OCI-LY3 (cell line): ENCODE measurements at regions not wholly inside any gene's neighbourhood (a gene's known extent, or its start where the extent isn't known, plus 50 kb on each side); places are given as distances from the start of the nearest gene placed in this dataset.
A peak's percentile ranks its signal among the peaks of the same experiment; 100 is the strongest.

Source experiments
- H2AFZ ChIP-seq: fragments of 200-600, 300-600 bp; shearing (Covaris generic); 2 replicates; pipeline ENCODE4 v1.6.0; 2014; ENCODE audit warnings: antibody characterized with exemption, low read depth, low read length
- H3K27ac ChIP-seq: fragments of 200-600, 300-600 bp; sonication (generic); 2 replicates; pipeline ENCODE4 v1.5.1; 2014; ENCODE audit warnings: mild to moderate bottlenecking, low read length, moderate library complexity, mixed read lengths
- H3K27me3 ChIP-seq: fragments of 200-600, 300-600 bp; sonication (generic); 2 replicates; pipeline ENCODE4 v1.6.1; 2014; ENCODE audit warnings: low read depth, low read length, mixed read lengths
- H3K36me3 ChIP-seq: fragments of 200-600, 300-600 bp; sonication (generic); replicated peaks from 2 replicates; pipeline ENCODE3; 2014; ENCODE audit warnings: low read depth, low read length, mixed read lengths
- H3K4me1 ChIP-seq: fragments of 300-600, 200-600 bp; sonication (generic); 2 replicates; pipeline ENCODE4 v1.6.1; 2014; ENCODE audit warnings: low read length, mixed read lengths
- H3K4me2 ChIP-seq: fragments of 200-600, 300-600 bp; sonication (generic); 2 replicates; pipeline ENCODE4 v1.6.1; 2014; ENCODE audit warnings: low read length, mixed read lengths
- H3K4me3 ChIP-seq: fragments of 300-600, 200-600 bp; sonication (generic); 2 replicates; pipeline ENCODE4 v1.5.1; 2014; ENCODE audit warnings: antibody characterized with exemption, mild to moderate bottlenecking, low read length, moderate library complexity
- H3K79me2 ChIP-seq: fragments of 300-600, 200-600 bp; shearing (Covaris generic); 2 replicates; pipeline ENCODE4 v1.6.1; 2014; ENCODE audit warnings: mild to moderate bottlenecking, low read length, mixed read lengths
- H3K9ac ChIP-seq: fragments of 300-600, 200-600 bp; shearing (Covaris generic); 2 replicates; pipeline ENCODE4 v1.6.0; 2014; ENCODE audit warnings: mild to moderate bottlenecking, low read length, moderate library complexity
- H3K9me3 ChIP-seq: fragments of 200-600, 300-600 bp; shearing (Covaris generic); 2 replicates; pipeline ENCODE4 v1.6.1; 2014; ENCODE audit warnings: low read length, mixed read lengths; ENCODE audit not compliant: insufficient read depth
- H4K20me1 ChIP-seq: fragments of 200-600, 300-600 bp; sonication (generic); 2 replicates; pipeline ENCODE4 v1.6.1; 2016; ENCODE audit warnings: low read length, mixed read lengths; ENCODE audit not compliant: insufficient read depth
- EZH2phosphoT487 ChIP-seq: fragments of 200-600 bp; shearing (Covaris generic); IDR thresholded peaks from 2 replicates; pipeline ENCODE4 v1.6.1; 2018; ENCODE audit warnings: antibody characterized with exemption, mixed run types, low read depth
- TF ChIP-seq, protein P1 (sequence below): fragments of 200-600, 300-600 bp; sonication (generic); IDR thresholded peaks from 2 replicates; pipeline ENCODE4 v1.5.1; 2014; ENCODE audit warnings: antibody characterized with exemption, low read length, low read depth

DNA sequence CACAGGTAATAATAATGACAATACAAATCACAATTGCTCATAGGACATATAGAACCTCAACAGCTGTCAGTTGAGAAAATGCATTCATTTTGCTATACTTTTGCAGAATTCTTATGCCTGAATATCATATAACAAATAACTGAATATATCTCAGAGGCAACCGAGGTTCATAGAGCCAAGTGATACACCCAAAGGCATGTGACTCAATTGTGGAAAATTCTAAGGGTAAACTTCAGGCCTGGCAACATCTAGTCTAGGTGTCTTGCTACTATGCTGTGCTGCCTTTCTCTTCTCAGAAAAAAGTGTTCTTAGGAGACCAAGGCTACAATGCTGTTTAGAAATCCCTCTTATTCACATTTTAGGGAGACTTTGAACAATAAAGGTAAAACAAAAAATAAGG is 270.7 kb downstream of the BAMBI start:
- no peak for TF ChIP-seq EZH2phosphoT487
- TF ChIP-seq, protein P1, sequence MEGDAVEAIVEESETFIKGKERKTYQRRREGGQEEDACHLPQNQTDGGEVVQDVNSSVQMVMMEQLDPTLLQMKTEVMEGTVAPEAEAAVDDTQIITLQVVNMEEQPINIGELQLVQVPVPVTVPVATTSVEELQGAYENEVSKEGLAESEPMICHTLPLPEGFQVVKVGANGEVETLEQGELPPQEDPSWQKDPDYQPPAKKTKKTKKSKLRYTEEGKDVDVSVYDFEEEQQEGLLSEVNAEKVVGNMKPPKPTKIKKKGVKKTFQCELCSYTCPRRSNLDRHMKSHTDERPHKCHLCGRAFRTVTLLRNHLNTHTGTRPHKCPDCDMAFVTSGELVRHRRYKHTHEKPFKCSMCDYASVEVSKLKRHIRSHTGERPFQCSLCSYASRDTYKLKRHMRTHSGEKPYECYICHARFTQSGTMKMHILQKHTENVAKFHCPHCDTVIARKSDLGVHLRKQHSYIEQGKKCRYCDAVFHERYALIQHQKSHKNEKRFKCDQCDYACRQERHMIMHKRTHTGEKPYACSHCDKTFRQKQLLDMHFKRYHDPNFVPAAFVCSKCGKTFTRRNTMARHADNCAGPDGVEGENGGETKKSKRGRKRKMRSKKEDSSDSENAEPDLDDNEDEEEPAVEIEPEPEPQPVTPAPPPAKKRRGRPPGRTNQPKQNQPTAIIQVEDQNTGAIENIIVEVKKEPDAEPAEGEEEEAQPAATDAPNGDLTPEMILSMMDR = no peak
- no peaks in the 10 kb centered on the region for H3K9me3 ChIP-seq
- H3K4me1 ChIP-seq = peaks cover 62% of the 10 kb centered on the region
- H3K79me2 ChIP-seq = no peaks in the 10 kb centered on the region
- peaks cover 15% of the 10 kb centered on the region for H3K27me3 ChIP-seq
- H3K36me3 ChIP-seq = no peaks in the 10 kb centered on the region
- H3K9ac ChIP-seq = no peak overlapping the region
- no peaks in the 10 kb centered on the region for H4K20me1 ChIP-seq
- H2AFZ ChIP-seq = no peak overlapping the region
- no peak overlapping the region for H3K27ac ChIP-seq
- no peak overlapping the region for H3K4me3 ChIP-seq
- no peak overlapping the region for H3K4me2 ChIP-seq

DNA sequence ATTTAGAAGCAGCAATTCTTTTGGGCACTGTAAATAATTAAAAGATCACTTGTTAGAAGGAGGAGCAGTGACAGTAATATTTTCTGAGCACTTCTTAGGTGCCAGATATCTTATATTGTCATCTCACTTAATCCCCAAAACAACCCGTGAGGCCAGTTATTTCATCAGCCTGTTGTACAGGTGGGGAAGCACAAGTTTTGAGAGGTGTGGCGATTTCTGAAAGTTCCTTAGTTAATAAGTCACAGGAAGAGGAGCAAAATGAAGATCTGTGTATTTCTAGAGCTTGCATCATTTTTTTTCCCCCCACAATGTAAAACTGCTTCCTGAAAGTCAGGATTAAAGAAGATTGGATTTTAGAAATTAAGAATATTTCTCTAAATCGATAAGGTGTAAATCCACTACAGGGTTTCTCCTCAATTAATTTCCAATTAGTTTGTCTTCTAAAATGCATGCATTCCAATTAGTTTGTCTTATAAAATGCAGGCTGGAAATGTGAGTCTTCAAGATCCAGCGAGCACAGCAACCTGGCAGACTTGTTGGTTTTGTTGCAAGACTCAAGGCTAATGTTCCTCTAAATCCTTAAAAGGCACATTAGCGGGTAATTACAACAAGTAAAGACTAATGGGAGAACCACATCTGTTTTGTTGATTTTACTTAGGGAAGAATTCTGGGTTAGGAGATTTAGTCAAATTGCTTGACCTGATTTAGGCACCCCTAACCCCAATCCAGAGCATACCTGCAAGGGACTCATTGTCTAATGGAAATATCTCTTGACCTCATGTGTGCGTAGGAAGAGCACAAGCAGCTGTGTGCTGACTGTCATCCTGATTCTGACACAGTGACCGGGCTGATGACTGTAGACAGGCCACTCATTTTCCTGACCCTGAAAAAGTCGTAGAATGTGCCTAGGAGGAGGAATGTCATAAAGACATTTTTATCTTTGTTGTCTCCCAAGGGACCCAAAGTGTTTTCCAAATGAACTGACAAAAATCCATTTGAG is 272.0 kb downstream of the BAMBI start:
- peak overlapping the region; percentile 37 for H3K4me3 ChIP-seq
- H2AFZ ChIP-seq = no peak overlapping the region
- peaks cover 62% of the 10 kb centered on the region for H3K4me1 ChIP-seq
- no peaks in the 10 kb centered on the region for H3K79me2 ChIP-seq
- H4K20me1 ChIP-seq = no peaks in the 10 kb centered on the region
- peak overlapping the region; percentile 32 for H3K27ac ChIP-seq
- H3K27me3 ChIP-seq = peaks cover 15% of the 10 kb centered on the region
- H3K9me3 ChIP-seq = no peaks in the 10 kb centered on the region
- H3K9ac ChIP-seq = peak overlapping the region; percentile 35; the same call in 1 of the 2 replicates
- TF ChIP-seq, protein P1 = no peak
- TF ChIP-seq EZH2phosphoT487 = no peak
- no peaks in the 10 kb centered on the region for H3K36me3 ChIP-seq
- peak overlapping the region; percentile 67 for H3K4me2 ChIP-seq

DNA sequence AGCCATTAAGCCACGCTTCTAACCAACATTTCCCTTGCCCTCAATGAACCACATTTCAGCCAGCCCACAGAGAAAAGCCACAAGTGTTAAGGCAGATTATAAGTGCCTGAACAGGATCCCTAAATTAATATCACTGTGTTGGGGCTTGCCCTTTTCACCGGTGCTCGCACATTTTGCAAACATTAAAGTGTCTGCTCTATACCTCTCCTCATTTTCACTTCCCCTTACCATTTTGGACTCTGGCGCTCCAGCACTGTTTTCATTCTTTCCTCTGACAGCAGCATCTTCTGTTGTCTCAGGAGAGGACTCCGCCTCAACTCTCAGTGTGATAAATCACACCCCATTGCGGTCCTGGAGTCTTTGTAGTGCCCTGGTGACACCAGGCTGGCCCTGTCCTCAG is 274.2 kb downstream of the BAMBI start:
- Histone ChIP-seq H3K79me2 (no peaks in the 10 kb centered on the region), H3K4me3 (peak overlapping the region; percentile 54), H3K9me3 (no peaks in the 10 kb centered on the region), H3K9ac (no peak overlapping the region), H3K4me2 (peak overlapping the region; percentile 52), H2AFZ (no peak overlapping the region), H3K27ac (no peak overlapping the region), H3K4me1 (peaks cover 48% of the 10 kb centered on the region), H4K20me1 (no peaks in the 10 kb centered on the region), H3K36me3 (no peaks in the 10 kb centered on the region), H3K27me3 (peaks cover 15% of the 10 kb centered on the region)
- TF ChIP-seq, protein P1 = no peak
- TF ChIP-seq EZH2phosphoT487 = no peak

DNA sequence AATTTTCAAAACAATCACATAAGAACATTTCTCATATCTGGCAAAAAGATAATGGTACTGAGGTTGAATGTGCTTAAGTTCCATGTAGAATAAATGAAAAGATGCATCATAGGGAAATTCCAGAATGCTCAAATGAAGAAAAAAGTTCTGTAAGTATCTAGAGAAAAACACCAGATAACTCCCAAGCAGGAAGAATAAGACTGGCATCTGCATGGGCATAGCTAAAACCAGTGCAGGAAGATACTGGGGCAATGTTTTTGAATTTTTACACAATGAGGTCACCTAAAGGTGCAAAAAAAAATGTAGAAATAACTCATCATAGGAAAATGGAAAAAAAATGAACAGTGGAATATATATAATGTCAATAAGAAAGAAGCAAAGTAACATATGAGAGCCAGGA is 275.2 kb downstream of the BAMBI start:
- TF ChIP-seq EZH2phosphoT487 = no peak
- TF ChIP-seq, protein P1 = no peak
- no peaks in the 10 kb centered on the region for H3K79me2 ChIP-seq
- no peak overlapping the region for H3K4me3 ChIP-seq
- no peaks in the 10 kb centered on the region for H3K9me3 ChIP-seq
- H3K36me3 ChIP-seq = no peaks in the 10 kb centered on the region
- H3K27ac ChIP-seq = no peak overlapping the region
- no peak overlapping the region for H3K9ac ChIP-seq
- no peak overlapping the region for H3K4me2 ChIP-seq
- H3K4me1 ChIP-seq = peaks cover 47% of the 10 kb centered on the region
- H2AFZ ChIP-seq = no peak overlapping the region
- no peaks in the 10 kb centered on the region for H4K20me1 ChIP-seq
- peaks cover 15% of the 10 kb centered on the region for H3K27me3 ChIP-seq
